CD4-positive, alpha-beta memory T cell (primary cell): ENCODE measurements at regions not wholly inside any gene's neighbourhood (a gene's known extent, or its start where the extent isn't known, plus 50 kb on each side); places are given as distances from the start of the nearest gene placed in this dataset.

Experiments
- CTCF ChIA-PET: fragments of 350-600 bp; sonication (Branson Sonifier 250); formaldehyde crosslinking; loops from one replicate; lab custom pipeline; 2021; ENCODE audit warnings: inconsistent platforms; ENCODE audit not compliant: partially characterized antibody; lab: Charles Lee
- POLR2A ChIA-PET: fragments of 350-600 bp; sonication (Branson Sonifier 250); formaldehyde crosslinking; loops from one replicate; lab custom pipeline; 2021; ENCODE audit not compliant: partially characterized antibody; lab: Charles Lee
- DNase-seq, 5 donors: peaks; one replicate each; pipeline versions ENCODE4 v3.0.0 to v3.0.0-alpha.2; 2020 to 2022; ENCODE audit warnings: mixed read lengths in 1 of 5
- H3K27ac ChIP-seq: one replicate; pipeline ENCODE4 v1.7.0; 2013; ENCODE audit warnings: low read depth, low read length
- H3K27me3 ChIP-seq: 2 replicates; pipeline ENCODE4 v1.7.0; 2013; ENCODE audit warnings: mild to moderate bottlenecking, low read length, moderate library complexity; ENCODE audit not compliant: insufficient read depth
- H3K36me3 ChIP-seq: 2 replicates; pipeline ENCODE4 v1.7.0; 2013; ENCODE audit warnings: mild to moderate bottlenecking, low read length, moderate library complexity; ENCODE audit not compliant: insufficient read depth
- H3K4me1 ChIP-seq: 2 replicates; pipeline ENCODE4 v1.7.0; 2013; ENCODE audit warnings: mild to moderate bottlenecking, low read length, moderate library complexity; ENCODE audit not compliant: insufficient read depth
- H3K4me3 ChIP-seq, 2 donors: one replicate each; pipeline ENCODE4 v1.7.0; 2013; ENCODE audit warnings: low read length in 2 of 2, mild to moderate bottlenecking in 1 of 2
- H3K9me3 ChIP-seq, 2 donors: one replicate each; pipeline ENCODE4 v1.7.0; 2013; ENCODE audit warnings: low read length in 2 of 2, control low read depth in 1 of 2; ENCODE audit not compliant: control insufficient read depth in 1 of 2
- H3K27ac Mint-ChIP-seq, 7 donors: one replicate each; pipeline ENCODE4 v1.8.0; 2020 to 2021; ENCODE audit warnings: mixed read lengths in 7 of 7, mild to moderate bottlenecking in 6 of 7, inconsistent platforms in 3 of 7, moderate library complexity in 3 of 7
- H3K27me3 Mint-ChIP-seq, 2 donors: one replicate each; pipeline ENCODE4 v1.8.0; 2020 to 2021; ENCODE audit warnings: mixed read lengths in 2 of 2
- H3K36me3 Mint-ChIP-seq, 2 donors: one replicate each; pipeline ENCODE4 v1.8.0; 2020 to 2021; ENCODE audit warnings: mixed read lengths in 2 of 2, inconsistent platforms in 1 of 2, mild to moderate bottlenecking in 1 of 2
- H3K4me1 Mint-ChIP-seq, 4 donors: one replicate each; pipeline ENCODE4 v1.8.0; 2020 to 2021; ENCODE audit warnings: mixed read lengths in 4 of 4, mild to moderate bottlenecking in 1 of 4
- H3K4me3 Mint-ChIP-seq, 8 donors: one replicate each; pipeline ENCODE4 v1.8.0; 2020 to 2021; ENCODE audit warnings: mixed read lengths in 8 of 8, mild to moderate bottlenecking in 7 of 8, moderate library complexity in 6 of 8, inconsistent platforms in 3 of 8
- H3K9me3 Mint-ChIP-seq, 8 donors: one replicate each; pipeline ENCODE4 v1.8.0; 2020 to 2021; ENCODE audit warnings: mixed read lengths in 8 of 8, mild to moderate bottlenecking in 5 of 8, inconsistent platforms in 3 of 8, moderate library complexity in 1 of 8
- intact Hi-C: fragments of 100-400 bp; cut with micrococcal nuclease; formaldehyde crosslinking; loops from one replicate; pipeline ENCODE4 v1.15.1; 2023

GRCh38 chr1:4032571-4032970, 132.5 kb upstream of the C1orf174 start:
- Mint-ChIP-seq H3K36me3 (no peaks in the 10 kb centered on the region), H3K4me1 (no peaks in the 10 kb centered on the region), H3K27ac (no peak overlapping the region), H3K4me3 (no peak overlapping the region), H3K27me3 (peaks cover 18 to 27% of the 10 kb centered on the region in 2 donors), H3K9me3 (peaks cover 0 to 10% (median 6%) of the 10 kb centered on the region in 8 donors)
- no peaks in the 10 kb centered on the region for H3K36me3 ChIP-seq
- ChIA-PET POLR2A (no interaction called here), CTCF (no interaction called here)
- no peak for DNase-seq
- intact Hi-C loops: no loop called here
- H3K27me3 ChIP-seq: no peaks in the 10 kb centered on the region
- H3K4me1 ChIP-seq: no peaks in the 10 kb centered on the region
- H3K4me3 ChIP-seq: no peak overlapping the region
- H3K27ac ChIP-seq: no peak overlapping the region
- H3K9me3 ChIP-seq: no peaks in the 10 kb centered on the region

- H3K9me3 Mint-ChIP-seq: peaks cover 0 to 10% (median 6%) of the 10 kb centered on the region in 8 donors
- ChIA-PET CTCF (no interaction called here), POLR2A (no interaction called here)
- no peak overlapping the region for H3K27ac Mint-ChIP-seq
- H3K4me1 Mint-ChIP-seq: no peaks in the 10 kb centered on the region
- no peaks in the 10 kb centered on the region for H3K36me3 Mint-ChIP-seq
- no peak for DNase-seq
- peaks cover 20 to 27% of the 10 kb centered on the region in 2 donors for H3K27me3 Mint-ChIP-seq
- Histone ChIP-seq H3K4me3 (no peak overlapping the region), H3K9me3 (no peaks in the 10 kb centered on the region), H3K4me1 (no peaks in the 10 kb centered on the region), H3K27me3 (no peaks in the 10 kb centered on the region), H3K36me3 (no peaks in the 10 kb centered on the region), H3K27ac (no peak overlapping the region)
- H3K4me3 Mint-ChIP-seq: no peak overlapping the region
- intact Hi-C loops: no loop called here
Observed at GRCh38 chr1:4033129-4033676, 133.1 kb upstream of the C1orf174 start.

- CTCF ChIA-PET: no interaction called here
- Mint-ChIP-seq H3K36me3 (no peaks in the 10 kb centered on the region), H3K4me3 (no peak overlapping the region), H3K27ac (no peak overlapping the region), H3K9me3 (peaks cover 0 to 10% (median 6%) of the 10 kb centered on the region in 8 donors), H3K27me3 (peaks cover 20 to 27% of the 10 kb centered on the region in 2 donors), H3K4me1 (no peaks in the 10 kb centered on the region)
- H3K36me3 ChIP-seq: no peaks in the 10 kb centered on the region
- intact Hi-C loops: no loop called here
- DNase-seq: no peak
- no peaks in the 10 kb centered on the region for H3K9me3 ChIP-seq
- H3K4me1 ChIP-seq: no peaks in the 10 kb centered on the region
- no peak overlapping the region for H3K4me3 ChIP-seq
- POLR2A ChIA-PET: no interaction called here
- H3K27ac ChIP-seq: no peak overlapping the region
- no peaks in the 10 kb centered on the region for H3K27me3 ChIP-seq
Observed at GRCh38 chr1:4033713-4034112, 133.6 kb upstream of the C1orf174 start.

GRCh38 chr1:4034318-4034887, 134.3 kb upstream of the C1orf174 start:
- no peaks in the 10 kb centered on the region for H3K27me3 ChIP-seq
- H3K27ac Mint-ChIP-seq: no peak overlapping the region
- no peaks in the 10 kb centered on the region for H3K36me3 ChIP-seq
- peaks cover 19 to 21% of the 10 kb centered on the region in 2 donors for H3K27me3 Mint-ChIP-seq
- intact Hi-C loops: no loop called here
- no peak for DNase-seq
- ChIA-PET CTCF (no interaction called here), POLR2A (no interaction called here)
- H3K4me3 Mint-ChIP-seq: no peak overlapping the region
- H3K4me1 Mint-ChIP-seq: no peaks in the 10 kb centered on the region
- no peaks in the 10 kb centered on the region for H3K36me3 Mint-ChIP-seq
- peaks cover 0 to 13% (median 6%) of the 10 kb centered on the region in 8 donors for H3K9me3 Mint-ChIP-seq
- H3K9me3 ChIP-seq: no peaks in the 10 kb centered on the region
- no peak overlapping the region for H3K4me3 ChIP-seq
- H3K27ac ChIP-seq: no peak overlapping the region
- H3K4me1 ChIP-seq: no peaks in the 10 kb centered on the region

GRCh38 chr1:4044967-4045366, 144.9 kb upstream of the C1orf174 start:
- H3K9me3 Mint-ChIP-seq: peaks cover 0 to under 1% (median 0%) of the 10 kb centered on the region in 8 donors
- peaks cover 4 to 11% of the 10 kb centered on the region in 2 donors for H3K27me3 Mint-ChIP-seq
- no peaks in the 10 kb centered on the region for H3K36me3 ChIP-seq
- no peak overlapping the region for H3K4me3 Mint-ChIP-seq
- no peak for DNase-seq
- CTCF ChIA-PET: no interaction called here
- H3K9me3 ChIP-seq: no peaks in the 10 kb centered on the region
- no peak overlapping the region for H3K4me3 ChIP-seq
- H3K4me1 Mint-ChIP-seq: no peaks in the 10 kb centered on the region
- no peaks in the 10 kb centered on the region for H3K36me3 Mint-ChIP-seq
- H3K27ac ChIP-seq: no peak overlapping the region
- no peaks in the 10 kb centered on the region for H3K27me3 ChIP-seq
- H3K4me1 ChIP-seq: no peaks in the 10 kb centered on the region
- H3K27ac Mint-ChIP-seq: no peak overlapping the region
- POLR2A ChIA-PET: no interaction called here
- intact Hi-C loops: no loop called here

- H3K27me3 Mint-ChIP-seq: peaks cover 4 to 11% of the 10 kb centered on the region in 2 donors
- POLR2A ChIA-PET: no interaction called here
- H3K9me3 ChIP-seq: no peaks in the 10 kb centered on the region
- CTCF ChIA-PET: no interaction called here
- H3K4me3 ChIP-seq: no peak overlapping the region
- no peak overlapping the region for H3K4me3 Mint-ChIP-seq
- H3K27me3 ChIP-seq: no peaks in the 10 kb centered on the region
- no peak overlapping the region for H3K27ac ChIP-seq
- intact Hi-C loops: no loop called here
- no peaks in the 10 kb centered on the region for H3K36me3 Mint-ChIP-seq
- no peak overlapping the region for H3K27ac Mint-ChIP-seq
- no peaks in the 10 kb centered on the region for H3K9me3 Mint-ChIP-seq
- DNase-seq: no peak
- H3K4me1 Mint-ChIP-seq: no peaks in the 10 kb centered on the region
- H3K4me1 ChIP-seq: no peaks in the 10 kb centered on the region
- H3K36me3 ChIP-seq: no peaks in the 10 kb centered on the region
Observed at GRCh38 chr1:4045397-4046010, 145.4 kb upstream of the C1orf174 start.

GRCh38 chr1:4046836-4047461, 146.9 kb upstream of the C1orf174 start:
- Histone ChIP-seq H3K27ac (no peak overlapping the region), H3K27me3 (no peaks in the 10 kb centered on the region), H3K36me3 (no peaks in the 10 kb centered on the region), H3K4me3 (no peak overlapping the region), H3K4me1 (no peaks in the 10 kb centered on the region), H3K9me3 (no peaks in the 10 kb centered on the region)
- H3K4me3 Mint-ChIP-seq: no peak overlapping the region
- no peak for DNase-seq
- H3K27ac Mint-ChIP-seq: no peak overlapping the region
- CTCF ChIA-PET: no interaction called here
- peaks cover 4 to 11% of the 10 kb centered on the region in 2 donors for H3K27me3 Mint-ChIP-seq
- no peaks in the 10 kb centered on the region for H3K4me1 Mint-ChIP-seq
- no peaks in the 10 kb centered on the region for H3K36me3 Mint-ChIP-seq
- POLR2A ChIA-PET: no interaction called here
- intact Hi-C loops: no loop called here
- no peaks in the 10 kb centered on the region for H3K9me3 Mint-ChIP-seq
